Stimulated activated CD4-positive, alpha-beta T cell treated with anti-CD3 and anti-CD28 coated beads, Interleukin-2, amount 100 ng/mL, for 4 hours (primary cell): ENCODE measurements at regions not wholly inside any gene's neighbourhood (a gene's known extent, or its start where the extent isn't known, plus 50 kb on each side); places are given as distances from the start of the nearest gene placed in this dataset.

Experiments
- DNase-seq: peaks from one replicate; pipeline ENCODE4 v3.0.0-alpha.2; 2020; ENCODE audit warnings: low read depth

DNA sequence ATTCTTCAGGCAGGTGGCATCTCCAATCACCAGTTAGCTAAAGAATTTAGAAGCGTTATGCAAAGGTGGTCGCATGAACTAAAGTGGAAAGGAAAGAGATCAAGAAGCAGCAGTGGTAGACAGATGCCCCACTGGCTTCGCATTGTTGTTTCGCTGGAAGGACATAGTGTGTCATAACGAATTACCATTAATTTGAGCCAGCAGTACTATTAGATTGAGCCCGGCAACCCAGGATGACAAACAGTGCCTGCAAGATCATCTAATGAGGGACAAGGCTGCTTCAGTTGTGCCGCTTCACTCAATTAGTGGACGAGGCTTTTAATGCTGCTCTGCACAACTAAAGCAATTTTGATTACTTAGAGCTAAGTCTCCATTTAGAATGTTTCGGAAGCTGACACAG, 274.5 kb upstream of the SOX5 start:
- DNase-seq, result no peak

GRCh38 chr12:24222968-24223367, 273.5 kb upstream of the SOX5 start:
- no peak for DNase-seq

DNA sequence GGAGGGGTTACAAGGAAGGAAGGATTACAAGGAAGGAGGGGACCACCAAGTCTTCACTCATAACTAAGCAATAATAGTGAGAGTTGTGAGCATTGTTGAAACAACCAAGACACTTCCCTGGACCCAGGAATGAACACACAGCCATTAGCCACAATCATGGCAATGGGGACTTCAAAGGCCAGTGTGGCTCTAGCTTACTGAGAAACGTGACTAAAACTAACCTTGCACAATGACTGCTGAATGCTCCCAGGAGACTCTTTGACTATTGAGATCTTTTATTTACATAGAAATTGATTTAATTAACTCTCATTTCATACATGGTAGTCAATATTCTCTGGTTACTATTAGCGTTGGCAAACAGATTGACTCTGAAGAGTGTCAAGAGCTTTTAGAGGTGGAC, 263.0 kb upstream of the SOX5 start:
- DNase-seq, result no peak

GRCh38 chr12:24206621-24207020, 257.2 kb upstream of the SOX5 start:
- no peak for DNase-seq

- no peak for DNase-seq
Observed at GRCh38 chr12:24201258-24201970, 251.9 kb upstream of the SOX5 start.

DNA sequence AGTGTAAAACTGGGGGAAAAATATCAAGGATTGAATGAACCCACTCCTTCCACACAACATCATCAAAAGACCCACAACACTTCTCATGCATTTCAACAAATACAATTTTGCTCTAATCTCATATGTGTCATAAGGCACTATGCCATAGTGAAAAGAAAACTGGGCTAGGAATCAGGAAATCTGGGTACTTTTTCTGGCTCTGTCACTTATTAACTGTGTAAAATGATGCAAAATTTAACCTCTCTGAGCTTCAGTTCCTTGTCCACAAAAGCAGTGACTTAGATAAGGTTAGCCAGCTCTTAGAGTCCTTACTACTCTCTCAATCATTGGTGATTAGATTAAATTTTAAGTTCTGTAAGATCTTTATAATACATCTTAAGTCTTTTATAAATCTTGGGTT, 250.5 kb upstream of the SOX5 start:
- no peak for DNase-seq

- DNase-seq, result no peak
Observed at GRCh38 chr12:24198936-24199671, 249.6 kb upstream of the SOX5 start.

DNA sequence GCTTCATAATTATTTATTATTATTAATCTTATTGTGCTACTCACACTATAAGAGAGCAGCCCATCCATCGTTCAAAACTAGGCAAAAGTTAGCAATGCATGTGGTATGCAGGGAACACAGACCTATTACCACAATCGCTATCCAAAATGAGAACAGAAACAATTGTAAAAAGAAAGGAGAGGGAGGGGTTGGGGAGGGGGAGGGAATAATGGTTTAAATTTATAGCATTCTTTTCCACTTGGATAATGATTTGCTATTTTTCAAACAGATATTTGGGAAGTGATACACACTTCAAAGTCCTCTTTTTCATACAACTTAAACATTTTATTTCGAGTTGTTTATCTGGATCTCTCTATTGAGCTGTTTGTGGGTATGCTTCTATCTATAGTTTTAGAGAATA, 248.6 kb upstream of the SOX5 start:
- DNase-seq, result no peak

- no peak for DNase-seq
Observed at GRCh38 chr12:24197532-24197931, 248.1 kb upstream of the SOX5 start.

- no peak for DNase-seq
Observed at GRCh38 chr12:24195063-24195462, 245.6 kb upstream of the SOX5 start.

- DNase-seq, result no peak
Observed at GRCh38 chr12:24191117-24191516, 241.6 kb upstream of the SOX5 start.

- no peak for DNase-seq
Observed at GRCh38 chr12:24185782-24186181, 236.3 kb upstream of the SOX5 start.

GRCh38 chr12:24177889-24178288, 228.4 kb upstream of the SOX5 start:
- DNase-seq, result no peak

DNA sequence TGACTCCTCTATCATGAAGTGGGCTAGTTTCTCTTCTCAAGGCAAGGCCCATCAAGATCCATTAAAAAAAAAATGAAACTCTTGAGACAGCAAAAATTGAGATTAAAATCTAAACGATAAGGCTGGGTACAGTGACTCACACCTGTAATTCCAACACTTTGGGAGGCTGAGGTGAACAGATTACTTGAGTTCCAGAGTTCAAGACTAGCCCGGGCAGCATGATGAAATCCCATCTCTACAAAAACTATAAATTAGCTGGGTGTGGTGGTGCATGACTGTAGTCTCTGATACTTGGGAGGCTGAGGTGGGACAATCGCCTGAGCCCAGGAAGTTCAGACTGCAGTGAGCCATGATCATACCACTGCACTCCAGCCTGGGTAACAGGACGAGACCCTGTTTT, 226.5 kb upstream of the SOX5 start:
- DNase-seq, result no peak

DNA sequence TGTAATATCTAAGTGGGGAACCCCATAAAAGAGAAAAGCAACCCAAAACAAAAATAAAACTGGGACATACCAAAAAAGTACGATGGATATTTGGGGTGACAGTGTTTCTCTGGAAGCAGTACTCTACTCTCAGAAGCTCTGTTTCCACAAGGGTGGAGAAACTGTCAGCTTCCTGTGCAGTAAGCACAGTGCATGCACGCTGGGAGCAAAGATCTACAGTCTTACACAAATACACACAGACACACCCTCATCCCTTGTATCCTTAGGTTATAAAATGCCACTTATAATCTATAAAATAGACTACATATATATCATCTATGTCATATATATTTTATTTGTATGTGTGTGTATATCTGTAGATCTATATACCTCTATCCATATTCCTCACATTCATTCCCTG, 225.8 kb upstream of the SOX5 start:
- DNase-seq, result no peak

DNA sequence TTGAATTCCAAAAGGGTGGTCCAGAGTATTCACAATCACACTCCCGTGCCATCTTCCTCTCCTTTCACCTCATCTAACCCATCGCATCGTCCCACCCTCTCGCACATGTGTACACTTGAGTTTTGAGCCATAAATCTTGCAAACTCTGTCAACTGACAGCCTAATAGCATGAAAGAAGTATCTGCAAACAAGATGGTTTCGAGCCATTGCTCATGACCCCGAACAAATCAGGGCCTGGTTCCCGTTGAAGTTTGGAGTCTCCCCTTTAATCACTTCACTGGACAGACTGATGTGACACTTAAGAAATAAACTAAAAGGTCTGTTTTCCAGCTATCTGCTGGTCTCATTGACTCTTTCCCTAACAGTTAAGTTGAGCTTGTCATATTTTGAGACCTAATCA, 223.6 kb upstream of the SOX5 start:
- DNase-seq, result no peak

- no peak for DNase-seq
Observed at GRCh38 chr12:24172773-24173066, 223.2 kb upstream of the SOX5 start.

DNA sequence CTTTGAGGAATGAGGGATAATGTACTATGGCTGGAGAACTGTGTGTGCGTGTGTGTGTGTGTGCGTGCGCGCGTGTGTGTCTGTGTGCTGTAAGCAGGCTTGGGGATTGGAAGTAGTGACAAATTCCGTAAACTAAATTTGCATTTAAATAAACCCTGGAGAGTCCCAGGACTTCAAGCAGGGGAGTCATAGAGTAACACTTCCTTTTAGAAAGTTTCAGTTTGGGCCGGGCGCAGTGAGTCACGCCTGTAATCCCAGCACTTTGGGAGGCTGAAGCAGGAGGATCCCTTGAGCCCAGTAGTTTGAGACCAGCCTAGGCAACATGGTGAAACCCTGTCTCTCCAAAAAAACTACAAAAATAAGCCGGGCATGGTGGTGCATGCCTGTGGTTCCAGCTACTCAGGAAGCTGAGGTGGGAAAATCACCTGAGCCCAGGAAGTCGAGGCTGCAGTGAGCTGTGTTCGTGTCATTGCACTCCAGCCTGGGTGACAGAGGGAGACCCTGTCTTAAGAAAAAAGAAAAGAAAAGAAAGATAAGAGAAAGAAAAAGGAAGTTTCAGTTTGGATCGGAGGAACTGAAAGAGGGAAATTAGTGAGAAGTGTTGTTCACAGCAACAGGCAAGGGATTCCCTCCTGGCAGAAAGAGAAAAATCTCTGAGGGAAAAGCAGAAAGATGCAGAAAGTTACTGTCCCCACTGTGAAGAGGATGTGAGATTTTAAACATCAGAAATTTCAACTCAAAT, 222.7 kb upstream of the SOX5 start:
- no peak for DNase-seq

DNA sequence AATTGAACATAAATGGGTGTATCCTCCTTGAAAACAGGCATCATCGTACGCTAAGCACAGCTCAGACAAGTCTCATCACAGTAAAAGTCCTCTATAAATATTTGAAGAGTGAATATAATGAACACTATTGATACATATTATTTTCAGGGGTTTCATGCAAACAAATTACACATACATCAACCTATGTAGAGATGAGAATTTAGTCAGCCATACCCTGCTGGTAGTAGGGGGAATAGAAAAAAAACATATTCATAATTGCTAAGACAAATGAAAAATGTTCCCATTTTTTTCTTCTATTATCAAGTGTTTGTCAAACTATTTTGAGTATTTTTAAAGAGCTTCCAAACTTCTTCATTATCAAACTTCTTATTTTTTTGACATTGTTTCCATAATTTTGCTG, 205.6 kb upstream of the SOX5 start:
- no peak for DNase-seq

- no peak for DNase-seq
Observed at GRCh38 chr12:24153079-24153478, 203.6 kb upstream of the SOX5 start.

- no peak for DNase-seq
Observed at GRCh38 chr12:24152270-24152669, 202.8 kb upstream of the SOX5 start.

- no peak for DNase-seq
Observed at GRCh38 chr12:24143928-24144327, 194.5 kb upstream of the SOX5 start.

DNA sequence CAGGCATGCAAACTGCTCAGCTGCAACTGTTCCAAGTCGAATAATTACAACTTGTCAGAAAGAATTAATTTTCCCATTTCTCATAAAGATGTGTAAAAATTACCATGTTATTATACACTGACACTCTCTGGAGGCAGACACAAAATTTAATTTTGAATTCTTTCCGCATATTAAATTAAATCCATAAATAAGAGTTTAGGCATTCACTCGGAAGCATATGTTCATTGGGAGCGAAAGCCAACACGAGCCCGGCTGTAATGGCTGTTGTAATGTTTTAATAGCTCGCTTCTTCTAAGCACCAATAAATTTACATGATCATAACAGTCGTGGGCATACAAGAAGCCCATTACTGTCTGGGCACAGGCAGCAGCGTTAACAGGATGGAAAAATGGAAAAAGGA, 189.6 kb upstream of the SOX5 start:
- no peak for DNase-seq
